HEK293 (cell line): ENCODE measurements at regions not wholly inside any gene's neighbourhood (a gene's known extent, or its start where the extent isn't known, plus 50 kb on each side); places are given as distances from the start of the nearest gene placed in this dataset.

Experiments used
- HIC1 ChIP-seq: fragments of 450-650 bp; formaldehyde crosslinking; IDR thresholded peaks from 2 replicates; pipeline ENCODE4 v1.5.1; 2016; ENCODE audit warnings: missing biosample characterization, missing genetic modification characterization
- ZNF518A ChIP-seq: fragments of 450-650 bp; formaldehyde crosslinking; conservative IDR thresholded peaks from 2 replicates; pipeline ENCODE4 v1.5.1; 2016; ENCODE audit warnings: low read depth, missing biosample characterization, missing genetic modification characterization

- TF ChIP-seq ZNF518A (tag by site-specific recombination): no peak
- no peak for TF ChIP-seq HIC1 (tag by site-specific recombination)
These were observed 66.6 kb upstream of the TAB2 start for GRCh38 chr6:149250951-149251350.
